CD8-positive, alpha-beta memory T cell (primary cell): ENCODE measurements at regions not wholly inside any gene's neighbourhood (a gene's known extent, or its start where the extent isn't known, plus 50 kb on each side); places are given as distances from the start of the nearest gene placed in this dataset.

Experiments
- CTCF ChIA-PET: fragments of 350-600 bp; sonication (Branson Sonifier 250); formaldehyde crosslinking; loops from one replicate; lab custom pipeline; 2021; ENCODE audit warnings: antibody characterized with exemption; lab: Charles Lee
- POLR2A ChIA-PET: fragments of 350-600 bp; sonication (Branson Sonifier 250); formaldehyde crosslinking; loops from one replicate; lab custom pipeline; 2021; ENCODE audit warnings: antibody characterized with exemption; lab: Charles Lee
- DNase-seq, 5 donors: peaks; one replicate each; pipeline versions ENCODE4 v3.0.0 to v3.0.0-alpha.2; 2020 to 2022; ENCODE audit warnings: mixed read lengths in 1 of 5
- H3K27ac ChIP-seq: one replicate; pipeline ENCODE4 v1.7.0; 2013; ENCODE audit warnings: low read depth, mild to moderate bottlenecking, low read length, moderate library complexity
- H3K27me3 ChIP-seq: 2 replicates; pipeline ENCODE4 v1.7.0; 2013; ENCODE audit warnings: low read length, mild to moderate bottlenecking; ENCODE audit not compliant: insufficient read depth, poor library complexity, severe bottlenecking
- H3K36me3 ChIP-seq: 2 replicates; pipeline ENCODE4 v1.7.0; 2013; ENCODE audit warnings: mild to moderate bottlenecking, low read length, moderate library complexity; ENCODE audit not compliant: insufficient read depth
- H3K4me1 ChIP-seq: 2 replicates; pipeline ENCODE4 v1.7.0; 2013; ENCODE audit warnings: mild to moderate bottlenecking, low read length, moderate library complexity; ENCODE audit not compliant: insufficient read depth
- H3K4me3 ChIP-seq: 2 replicates; pipeline ENCODE4 v1.7.0; 2013; ENCODE audit warnings: mild to moderate bottlenecking, low read length
- H3K9me3 ChIP-seq: 2 replicates; pipeline ENCODE4 v1.7.0; 2013; ENCODE audit warnings: mild to moderate bottlenecking, low read length
- H3K27ac Mint-ChIP-seq, 8 donors: one replicate each; pipeline ENCODE4 v1.8.0; 2020 to 2021; ENCODE audit warnings: mixed read lengths in 8 of 8, mild to moderate bottlenecking in 6 of 8, inconsistent platforms in 3 of 8, moderate library complexity in 3 of 8
- H3K27me3 Mint-ChIP-seq, 2 donors: one replicate each; pipeline ENCODE4 v1.8.0; 2020 to 2021; ENCODE audit warnings: mixed read lengths in 2 of 2, mild to moderate bottlenecking in 1 of 2, moderate library complexity in 1 of 2
- H3K36me3 Mint-ChIP-seq, 3 donors: one replicate each; pipeline ENCODE4 v1.8.0; 2020 to 2021; ENCODE audit warnings: mixed read lengths in 3 of 3, inconsistent platforms in 1 of 3, mild to moderate bottlenecking in 1 of 3
- H3K4me1 Mint-ChIP-seq, 3 donors: one replicate each; pipeline ENCODE4 v1.8.0; 2020 to 2021; ENCODE audit warnings: mixed read lengths in 3 of 3, inconsistent platforms in 1 of 3, mild to moderate bottlenecking in 1 of 3
- H3K4me3 Mint-ChIP-seq, 7 donors: one replicate each; pipeline ENCODE4 v1.8.0; 2020 to 2021; ENCODE audit warnings: mixed read lengths in 7 of 7, mild to moderate bottlenecking in 6 of 7, moderate library complexity in 4 of 7, inconsistent platforms in 2 of 7
- H3K9me3 Mint-ChIP-seq, 5 donors: one replicate each; pipeline ENCODE4 v1.8.0; 2020 to 2022; ENCODE audit warnings: mixed read lengths in 5 of 5, mild to moderate bottlenecking in 3 of 5, moderate library complexity in 2 of 5, inconsistent platforms in 1 of 5

- Histone ChIP-seq H3K36me3 (no peaks in the 10 kb centered on the region), H3K27ac (no peak overlapping the region), H3K4me1 (no peaks in the 10 kb centered on the region), H3K27me3 (no peaks in the 10 kb centered on the region), H3K9me3 (no peaks in the 10 kb centered on the region), H3K4me3 (no peak overlapping the region)
- no peak overlapping the region for H3K4me3 Mint-ChIP-seq
- no peak overlapping the region for H3K27ac Mint-ChIP-seq
- peaks cover 2 to 8% (median 6%) of the 10 kb centered on the region in 5 donors for H3K9me3 Mint-ChIP-seq
- no peak for DNase-seq
- ChIA-PET POLR2A (no interaction called here), CTCF (no interaction called here)
- H3K4me1 Mint-ChIP-seq, result no peaks in the 10 kb centered on the region
- H3K36me3 Mint-ChIP-seq, result no peaks in the 10 kb centered on the region
- peaks cover 0 to 2% of the 10 kb centered on the region in 2 donors for H3K27me3 Mint-ChIP-seq
These were observed 279.2 kb upstream of the MKI67 start for GRCh38 chr10:128405450-128405849.

DNA sequence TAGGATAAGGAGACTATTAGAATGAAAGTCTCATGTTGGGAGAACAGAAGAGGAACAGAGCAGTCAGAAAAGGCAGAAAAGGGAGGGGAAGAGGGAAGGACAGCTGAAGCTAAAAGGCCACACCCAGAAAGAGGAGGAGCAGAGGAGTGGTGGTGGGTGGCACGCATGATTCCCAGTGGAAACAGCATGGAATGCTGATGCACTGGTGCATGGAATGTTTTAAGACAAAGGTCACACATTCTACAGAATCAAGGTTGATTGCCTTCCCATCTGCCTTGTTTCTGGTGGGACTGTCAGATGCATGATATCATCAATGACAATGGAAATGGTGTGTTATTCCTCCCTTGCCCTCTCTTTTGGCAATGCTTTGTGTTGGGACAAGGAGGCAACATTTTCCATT, 285.4 kb upstream of the MKI67 start:
- no peak overlapping the region for H3K27ac ChIP-seq
- no peaks in the 10 kb centered on the region for H3K4me1 ChIP-seq
- H3K27ac Mint-ChIP-seq, result no peak overlapping the region
- no peaks in the 10 kb centered on the region for H3K36me3 Mint-ChIP-seq
- H3K4me3 Mint-ChIP-seq, result no peak overlapping the region
- ChIA-PET POLR2A (no interaction called here), CTCF (no interaction called here)
- H3K27me3 ChIP-seq, result no peaks in the 10 kb centered on the region
- H3K36me3 ChIP-seq, result no peaks in the 10 kb centered on the region
- no peak for DNase-seq
- peaks cover 4 to 6% of the 10 kb centered on the region in 2 donors for H3K27me3 Mint-ChIP-seq
- H3K9me3 Mint-ChIP-seq, result no peaks in the 10 kb centered on the region
- no peak overlapping the region for H3K4me3 ChIP-seq
- H3K4me1 Mint-ChIP-seq, result no peaks in the 10 kb centered on the region
- H3K9me3 ChIP-seq, result no peaks in the 10 kb centered on the region

DNA sequence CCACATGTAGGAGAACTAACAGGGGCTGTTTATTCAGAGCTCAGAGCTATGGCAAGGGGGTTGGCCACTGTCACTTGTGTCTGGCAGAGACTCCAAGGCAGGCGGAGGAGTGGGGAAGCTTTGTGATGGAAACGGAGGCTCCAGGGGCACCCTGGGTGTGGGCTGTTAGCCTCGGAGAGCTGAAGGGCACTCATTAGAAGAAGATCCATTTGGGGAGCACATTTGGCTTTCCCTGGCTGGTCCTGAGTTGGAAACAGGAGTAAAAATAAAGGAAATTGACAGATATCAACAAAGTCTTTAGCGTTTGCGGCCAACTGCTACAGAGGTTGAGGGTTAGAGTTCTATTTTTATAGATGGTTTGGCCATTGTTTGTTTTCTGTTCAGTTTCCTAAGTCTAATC, 288.3 kb upstream of the MKI67 start:
- H3K4me1 ChIP-seq, result no peaks in the 10 kb centered on the region
- H3K36me3 ChIP-seq, result no peaks in the 10 kb centered on the region
- no peaks in the 10 kb centered on the region for H3K36me3 Mint-ChIP-seq
- H3K9me3 Mint-ChIP-seq, result no peaks in the 10 kb centered on the region
- ChIA-PET POLR2A (no interaction called here), CTCF (no interaction called here)
- H3K4me3 ChIP-seq, result no peak overlapping the region
- no peaks in the 10 kb centered on the region for H3K9me3 ChIP-seq
- no peak overlapping the region for H3K27ac ChIP-seq
- no peak overlapping the region for H3K4me3 Mint-ChIP-seq
- H3K27me3 Mint-ChIP-seq, result peaks cover 4 to 6% of the 10 kb centered on the region in 2 donors
- no peaks in the 10 kb centered on the region for H3K27me3 ChIP-seq
- no peak for DNase-seq
- no peaks in the 10 kb centered on the region for H3K4me1 Mint-ChIP-seq
- H3K27ac Mint-ChIP-seq, result no peak overlapping the region

DNA sequence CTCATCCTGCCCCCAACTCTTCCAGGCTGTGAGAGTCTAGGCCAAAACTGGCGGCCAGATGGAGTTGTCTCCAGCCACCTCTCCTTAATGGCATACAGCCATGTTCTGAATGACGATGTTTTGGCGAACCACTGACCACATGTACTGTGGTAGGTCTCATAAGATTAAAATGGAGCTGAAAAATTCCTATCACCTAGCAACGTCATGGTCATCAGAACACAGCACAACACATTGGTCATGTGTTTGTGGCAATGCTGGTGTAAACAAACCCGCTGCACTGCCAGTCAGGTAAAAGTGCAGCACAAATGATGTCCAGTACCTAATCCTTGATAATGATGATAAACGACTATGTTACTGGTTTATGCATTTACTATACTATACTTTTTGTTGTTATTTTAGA, 290.0 kb upstream of the MKI67 start:
- ChIA-PET POLR2A (no interaction called here), CTCF (no interaction called here)
- no peaks in the 10 kb centered on the region for H3K4me1 Mint-ChIP-seq

DNA sequence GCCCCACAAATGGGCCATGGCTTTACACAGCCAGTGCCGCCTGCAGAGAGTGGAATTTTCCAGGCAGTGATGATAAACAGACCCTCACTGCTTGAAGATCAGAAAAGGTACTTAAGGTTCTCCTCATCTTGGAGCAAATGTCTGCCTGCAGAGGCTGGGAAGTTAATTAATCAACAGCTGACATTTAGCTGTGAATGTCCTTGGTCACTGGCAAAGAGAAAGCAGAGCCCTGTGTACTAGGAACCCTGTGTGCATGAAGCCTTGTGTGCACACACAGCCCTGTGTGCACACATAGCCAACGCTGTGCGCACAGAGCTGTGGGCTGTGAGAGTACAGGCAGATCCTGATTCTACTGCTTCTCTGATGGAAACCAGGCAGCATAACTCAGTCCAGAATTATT, 291.6 kb upstream of the MKI67 start:
- H3K4me1 ChIP-seq, result no peaks in the 10 kb centered on the region
- CTCF ChIA-PET, result no interaction called here
- no peak overlapping the region for H3K4me3 ChIP-seq
- no peaks in the 10 kb centered on the region for H3K36me3 Mint-ChIP-seq
- no peaks in the 10 kb centered on the region for H3K27me3 ChIP-seq
- POLR2A ChIA-PET, result no interaction called here
- no peak overlapping the region for H3K27ac ChIP-seq
- H3K4me1 Mint-ChIP-seq, result no peaks in the 10 kb centered on the region
- H3K9me3 Mint-ChIP-seq, result peaks cover 0 to 1% (median 0%) of the 10 kb centered on the region in 5 donors
- H3K27ac Mint-ChIP-seq, result no peak overlapping the region
- H3K9me3 ChIP-seq, result no peaks in the 10 kb centered on the region
- H3K4me3 Mint-ChIP-seq, result no peak overlapping the region
- no peak for DNase-seq
- H3K36me3 ChIP-seq, result no peaks in the 10 kb centered on the region
- H3K27me3 Mint-ChIP-seq, result peaks cover 4 to 9% of the 10 kb centered on the region in 2 donors

More for the DNA sequence above, 290.0 kb upstream of the MKI67 start:
- no peaks in the 10 kb centered on the region for H3K36me3 ChIP-seq
- Mint-ChIP-seq H3K4me3 (no peak overlapping the region), H3K27ac (no peak overlapping the region), H3K9me3 (peaks cover 0 to 1% (median 0%) of the 10 kb centered on the region in 5 donors), H3K27me3 (peaks cover 4 to 9% of the 10 kb centered on the region in 2 donors), H3K36me3 (no peaks in the 10 kb centered on the region)
- H3K4me3 ChIP-seq, result no peak overlapping the region
- H3K4me1 ChIP-seq, result no peaks in the 10 kb centered on the region
- H3K27me3 ChIP-seq, result no peaks in the 10 kb centered on the region
- no peak overlapping the region for H3K27ac ChIP-seq
- no peaks in the 10 kb centered on the region for H3K9me3 ChIP-seq
- no peak for DNase-seq

- no peaks in the 10 kb centered on the region for H3K9me3 ChIP-seq
- Mint-ChIP-seq H3K4me3 (no peak overlapping the region), H3K36me3 (no peaks in the 10 kb centered on the region), H3K4me1 (no peaks in the 10 kb centered on the region), H3K27me3 (peaks cover 7 to 8% of the 10 kb centered on the region in 2 donors), H3K27ac (no peak overlapping the region), H3K9me3 (peaks cover 0 to 1% (median 0%) of the 10 kb centered on the region in 5 donors)
- H3K4me1 ChIP-seq, result no peaks in the 10 kb centered on the region
- DNase-seq, result no peak
- H3K27me3 ChIP-seq, result no peaks in the 10 kb centered on the region
- no peak overlapping the region for H3K4me3 ChIP-seq
- no peaks in the 10 kb centered on the region for H3K36me3 ChIP-seq
- ChIA-PET POLR2A (no interaction called here), CTCF (no interaction called here)
- H3K27ac ChIP-seq, result no peak overlapping the region
These were observed 292.6 kb upstream of the MKI67 start for GRCh38 chr10:128418819-128419218.

GRCh38 chr10:128419466-128420019, 293.3 kb upstream of the MKI67 start:
- Histone ChIP-seq H3K9me3 (no peaks in the 10 kb centered on the region), H3K4me1 (no peaks in the 10 kb centered on the region), H3K4me3 (no peak overlapping the region), H3K36me3 (no peaks in the 10 kb centered on the region), H3K27ac (no peak overlapping the region), H3K27me3 (no peaks in the 10 kb centered on the region)
- H3K4me1 Mint-ChIP-seq, result no peaks in the 10 kb centered on the region
- H3K4me3 Mint-ChIP-seq, result no peak overlapping the region
- H3K36me3 Mint-ChIP-seq, result no peaks in the 10 kb centered on the region
- POLR2A ChIA-PET, result no interaction called here
- CTCF ChIA-PET, result no interaction called here
- peaks cover 3 to 6% of the 10 kb centered on the region in 2 donors for H3K27me3 Mint-ChIP-seq
- H3K9me3 Mint-ChIP-seq, result peaks cover 0 to 2% (median 0%) of the 10 kb centered on the region in 5 donors
- no peak for DNase-seq
- no peak overlapping the region for H3K27ac Mint-ChIP-seq

- Histone ChIP-seq H3K36me3 (no peaks in the 10 kb centered on the region), H3K4me3 (no peak overlapping the region), H3K27me3 (no peaks in the 10 kb centered on the region), H3K9me3 (no peaks in the 10 kb centered on the region), H3K27ac (no peak overlapping the region), H3K4me1 (no peaks in the 10 kb centered on the region)
- H3K36me3 Mint-ChIP-seq, result no peaks in the 10 kb centered on the region
- H3K27me3 Mint-ChIP-seq, result peaks cover 3 to 6% of the 10 kb centered on the region in 2 donors
- H3K27ac Mint-ChIP-seq, result no peak overlapping the region
- peaks cover 0 to 2% (median 0%) of the 10 kb centered on the region in 5 donors for H3K9me3 Mint-ChIP-seq
- H3K4me3 Mint-ChIP-seq, result no peak overlapping the region
- no peaks in the 10 kb centered on the region for H3K4me1 Mint-ChIP-seq
- ChIA-PET POLR2A (no interaction called here), CTCF (no interaction called here)
- no peak for DNase-seq
These were observed 294.4 kb upstream of the MKI67 start for GRCh38 chr10:128420623-128421022.
